Parathyroid adenoma (tissue), 2 donors: ENCODE measurements at regions not wholly inside any gene's neighbourhood (a gene's known extent, or its start where the extent isn't known, plus 50 kb on each side); places are given as distances from the start of the nearest gene placed in this dataset.

Source experiments
- H2AFZ ChIP-seq: fragments of 300-600 bp; sonication (generic); one replicate; pipeline ENCODE4 v1.7.0; 2017; ENCODE audit warnings: antibody characterized with exemption, mild to moderate bottlenecking
- H3K27ac ChIP-seq: fragments of 300-600 bp; sonication (generic); one replicate; pipeline ENCODE4 v1.7.0; 2017
- H3K27me3 ChIP-seq: fragments of 300-600 bp; sonication (generic); one replicate; pipeline ENCODE4 v1.7.0; 2017; ENCODE audit warnings: low read length; ENCODE audit not compliant: control insufficient read depth, insufficient read depth
- H3K36me3 ChIP-seq: fragments of 300-600 bp; sonication (generic); one replicate; pipeline ENCODE4 v1.7.0; 2017; ENCODE audit warnings: low read length; ENCODE audit not compliant: control insufficient read depth, insufficient read depth
- H3K4me1 ChIP-seq: fragments of 300-600 bp; sonication (generic); one replicate; pipeline ENCODE4 v1.7.0; 2017; ENCODE audit warnings: control low read depth
- H3K4me2 ChIP-seq: fragments of 300-600 bp; sonication (generic); one replicate; pipeline ENCODE4 v1.7.0; 2017; ENCODE audit warnings: low read length
- H3K4me3 ChIP-seq: fragments of 300-600 bp; sonication (generic); one replicate; pipeline ENCODE4 v1.7.0; 2017; ENCODE audit warnings: low read depth, low read length
- H3K79me2 ChIP-seq: fragments of 300-600 bp; sonication (generic); one replicate; pipeline ENCODE4 v1.7.0; 2017; ENCODE audit warnings: control low read depth
- H3K9ac ChIP-seq: fragments of 300-600 bp; sonication (generic); one replicate; pipeline ENCODE4 v1.7.0; 2017; ENCODE audit warnings: mild to moderate bottlenecking
- H3K9me3 ChIP-seq: fragments of 300-600 bp; sonication (generic); one replicate; pipeline ENCODE4 v1.7.0; 2017; ENCODE audit warnings: low read length; ENCODE audit not compliant: control insufficient read depth
- TF ChIP-seq, protein P1 (sequence below): fragments of 300-600 bp; sonication (generic); IDR thresholded peaks from one replicate; pipeline ENCODE4 v1.7.0; 2017; ENCODE audit warnings: antibody characterized with exemption, mild to moderate bottlenecking
- donor health status: primary hyperparathyroidism.

DNA sequence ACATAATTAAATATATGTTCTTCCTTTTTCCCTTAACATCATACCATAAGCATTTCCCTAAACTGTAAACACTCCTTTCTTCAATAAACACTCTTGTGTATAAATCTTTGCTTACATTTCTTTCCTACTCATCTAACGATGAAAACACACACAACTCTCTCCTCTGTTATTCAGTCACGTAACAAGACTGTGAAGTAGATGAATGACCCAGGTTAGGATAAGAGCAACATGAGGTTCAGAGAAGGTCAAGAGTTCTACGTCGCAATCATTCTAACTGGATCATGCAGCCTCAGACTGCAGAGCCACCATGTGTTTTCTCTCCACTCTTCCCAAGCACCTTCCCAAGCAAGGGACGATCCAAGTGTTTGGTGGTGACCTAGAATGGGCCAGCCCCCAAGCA is 70.5 kb upstream of the SPTLC1 start:
- TF ChIP-seq, protein P1, sequence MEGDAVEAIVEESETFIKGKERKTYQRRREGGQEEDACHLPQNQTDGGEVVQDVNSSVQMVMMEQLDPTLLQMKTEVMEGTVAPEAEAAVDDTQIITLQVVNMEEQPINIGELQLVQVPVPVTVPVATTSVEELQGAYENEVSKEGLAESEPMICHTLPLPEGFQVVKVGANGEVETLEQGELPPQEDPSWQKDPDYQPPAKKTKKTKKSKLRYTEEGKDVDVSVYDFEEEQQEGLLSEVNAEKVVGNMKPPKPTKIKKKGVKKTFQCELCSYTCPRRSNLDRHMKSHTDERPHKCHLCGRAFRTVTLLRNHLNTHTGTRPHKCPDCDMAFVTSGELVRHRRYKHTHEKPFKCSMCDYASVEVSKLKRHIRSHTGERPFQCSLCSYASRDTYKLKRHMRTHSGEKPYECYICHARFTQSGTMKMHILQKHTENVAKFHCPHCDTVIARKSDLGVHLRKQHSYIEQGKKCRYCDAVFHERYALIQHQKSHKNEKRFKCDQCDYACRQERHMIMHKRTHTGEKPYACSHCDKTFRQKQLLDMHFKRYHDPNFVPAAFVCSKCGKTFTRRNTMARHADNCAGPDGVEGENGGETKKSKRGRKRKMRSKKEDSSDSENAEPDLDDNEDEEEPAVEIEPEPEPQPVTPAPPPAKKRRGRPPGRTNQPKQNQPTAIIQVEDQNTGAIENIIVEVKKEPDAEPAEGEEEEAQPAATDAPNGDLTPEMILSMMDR: no peak
- Histone ChIP-seq H3K27ac (no peak overlapping the region), H3K4me1 (no peaks in the 10 kb centered on the region), H3K79me2 (no peaks in the 10 kb centered on the region), H3K4me2 (no peak overlapping the region), H3K4me3 (no peak overlapping the region), H2AFZ (no peak overlapping the region), H3K9ac (no peak overlapping the region), H3K36me3 (no peaks in the 10 kb centered on the region), H3K27me3 (no peaks in the 10 kb centered on the region), H3K9me3 (no peaks in the 10 kb centered on the region)

DNA sequence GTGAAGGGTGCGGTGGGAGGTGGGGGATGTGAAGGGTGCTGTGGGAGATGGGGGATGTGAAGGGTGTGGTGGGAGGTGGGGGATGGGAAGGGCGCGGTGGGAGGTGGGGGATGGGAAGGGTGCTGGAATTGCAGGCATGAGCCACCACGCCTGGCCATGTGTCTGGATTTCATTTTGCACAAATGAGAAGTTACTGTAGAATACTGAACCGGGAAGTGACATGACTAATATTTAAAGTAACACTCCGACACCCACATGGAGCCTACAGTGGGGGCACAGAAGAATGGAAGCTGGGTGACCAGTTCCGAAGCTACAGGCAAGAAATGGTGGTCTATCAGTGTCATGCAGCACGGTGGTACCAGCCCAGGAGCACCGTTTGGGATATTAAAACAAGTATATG is 69.9 kb upstream of the SPTLC1 start:
- Histone ChIP-seq H3K9ac (no peak overlapping the region), H3K9me3 (no peaks in the 10 kb centered on the region), H3K4me3 (no peak overlapping the region), H3K36me3 (no peaks in the 10 kb centered on the region), H3K27me3 (no peaks in the 10 kb centered on the region), H3K4me1 (no peaks in the 10 kb centered on the region), H3K4me2 (no peak overlapping the region), H3K79me2 (no peaks in the 10 kb centered on the region), H2AFZ (no peak overlapping the region), H3K27ac (no peak overlapping the region)
- TF ChIP-seq, protein P1: no peak

DNA sequence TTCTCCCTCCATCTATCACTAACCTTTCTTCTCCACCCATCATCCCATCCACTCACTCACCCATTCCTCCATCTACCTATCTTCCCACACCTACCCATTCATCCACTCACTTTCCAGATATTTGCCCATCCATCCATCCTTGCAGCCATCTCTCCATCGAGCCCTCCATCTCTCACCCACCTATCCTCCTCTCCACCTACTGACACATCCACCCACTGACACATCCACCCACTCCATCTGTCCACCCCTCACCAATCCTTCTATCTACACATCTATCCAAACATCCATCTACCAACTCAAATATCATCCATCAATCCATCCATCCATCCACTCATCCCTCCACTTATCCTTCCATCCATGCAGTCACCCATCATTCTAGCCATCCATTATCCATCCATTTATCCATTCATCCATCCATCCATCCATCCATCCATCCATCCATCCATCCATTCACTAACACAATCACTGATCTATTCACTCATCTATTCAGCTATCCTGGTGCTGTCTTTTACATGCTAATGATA is 68.9 kb upstream of the SPTLC1 start:
- Histone ChIP-seq H3K4me2 (no peak overlapping the region), H3K9me3 (no peaks in the 10 kb centered on the region), H3K36me3 (no peaks in the 10 kb centered on the region), H3K27me3 (no peaks in the 10 kb centered on the region), H3K4me1 (no peaks in the 10 kb centered on the region), H3K27ac (no peak overlapping the region), H3K9ac (no peak overlapping the region), H2AFZ (no peak overlapping the region), H3K79me2 (no peaks in the 10 kb centered on the region), H3K4me3 (no peak overlapping the region)
- TF ChIP-seq, protein P1: no peak

DNA sequence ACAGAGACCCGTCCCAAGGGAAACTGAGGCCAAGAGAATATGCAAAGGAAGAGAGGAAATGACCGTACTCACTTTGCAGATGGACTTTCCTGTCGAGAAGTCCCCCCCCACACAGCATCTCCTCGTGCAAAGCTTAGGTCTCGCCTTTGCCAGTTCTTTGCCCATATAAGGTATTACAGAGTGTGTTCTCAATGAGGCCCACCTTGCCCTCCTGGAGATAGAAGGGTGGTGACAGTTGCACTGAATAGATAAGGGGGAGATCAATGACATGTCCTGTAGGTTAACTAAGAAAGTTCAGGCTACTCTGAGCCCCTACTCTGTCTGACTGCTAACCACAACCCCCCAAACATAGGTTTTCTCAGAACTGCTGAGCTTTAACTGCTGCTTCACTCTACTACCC is 68.2 kb upstream of the SPTLC1 start:
- no peaks in the 10 kb centered on the region for H3K36me3 ChIP-seq
- no peak overlapping the region for H3K27ac ChIP-seq
- no peaks in the 10 kb centered on the region for H3K79me2 ChIP-seq
- no peak overlapping the region for H3K4me3 ChIP-seq
- TF ChIP-seq, protein P1: no peak
- no peak overlapping the region for H2AFZ ChIP-seq
- H3K4me2 ChIP-seq: no peak overlapping the region
- H3K9ac ChIP-seq: no peak overlapping the region
- H3K4me1 ChIP-seq: no peaks in the 10 kb centered on the region
- no peaks in the 10 kb centered on the region for H3K27me3 ChIP-seq
- H3K9me3 ChIP-seq: no peaks in the 10 kb centered on the region

DNA sequence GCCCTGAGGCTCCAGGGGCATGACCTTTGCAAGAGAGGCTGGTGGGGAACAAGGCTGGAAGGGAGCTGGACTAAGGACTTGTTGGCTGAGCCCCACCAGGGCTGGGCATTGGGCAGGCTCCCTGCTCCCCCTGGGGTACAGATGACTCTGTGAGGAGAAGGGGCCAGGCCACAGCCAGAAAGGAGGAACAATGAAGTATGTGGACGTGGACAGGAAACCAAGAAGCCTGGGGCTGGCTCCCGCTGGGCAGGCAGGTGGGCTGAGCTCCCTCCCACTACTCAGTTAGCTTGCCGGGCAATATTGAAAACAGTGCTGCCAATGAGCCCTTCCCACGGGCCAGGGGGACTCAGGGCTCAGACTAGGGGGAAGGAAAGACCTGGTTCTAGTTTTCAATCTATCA is 66.1 kb upstream of the SPTLC1 start:
- no peaks in the 10 kb centered on the region for H3K36me3 ChIP-seq
- no peaks in the 10 kb centered on the region for H3K9me3 ChIP-seq
- H3K4me3 ChIP-seq: no peak overlapping the region
- H3K4me2 ChIP-seq: no peak overlapping the region
- H2AFZ ChIP-seq: no peak overlapping the region
- H3K27ac ChIP-seq: no peak overlapping the region
- no peaks in the 10 kb centered on the region for H3K4me1 ChIP-seq
- TF ChIP-seq, protein P1: no peak
- no peak overlapping the region for H3K9ac ChIP-seq
- H3K79me2 ChIP-seq: no peaks in the 10 kb centered on the region
- H3K27me3 ChIP-seq: no peaks in the 10 kb centered on the region
